ENCODE measurements at regions not wholly inside any gene's neighbourhood (a gene's known extent, or its start where the extent isn't known, plus 50 kb on each side); places are given as distances from the start of the nearest gene placed in this dataset.
"Not testable (repeated sequence)": the region's sequence is repeated elsewhere in the genome, so short reads cannot be mapped to it uniquely, and the experiment has no call there.

DNA sequence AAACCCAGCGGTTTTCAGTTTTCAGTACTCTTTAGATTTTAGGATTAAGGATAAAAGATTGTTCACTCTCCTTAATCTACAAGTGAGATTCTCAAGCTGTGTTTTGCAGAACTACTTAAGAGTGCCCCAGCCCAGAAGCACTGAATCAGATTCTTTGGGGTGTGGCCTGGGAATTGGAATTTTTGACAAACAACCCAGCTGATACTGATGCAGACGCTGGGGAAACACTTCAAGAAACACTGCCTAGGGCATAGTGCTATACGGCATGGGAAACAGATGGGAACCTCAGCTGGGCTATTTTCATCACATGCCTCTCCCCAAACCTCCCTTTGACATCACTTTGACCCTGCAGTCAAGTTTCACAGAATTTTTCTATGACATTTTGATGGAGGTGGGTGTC, 77.3 kb downstream of the TNFAIP3 start:
- TF ChIP-seq, protein P1, sequence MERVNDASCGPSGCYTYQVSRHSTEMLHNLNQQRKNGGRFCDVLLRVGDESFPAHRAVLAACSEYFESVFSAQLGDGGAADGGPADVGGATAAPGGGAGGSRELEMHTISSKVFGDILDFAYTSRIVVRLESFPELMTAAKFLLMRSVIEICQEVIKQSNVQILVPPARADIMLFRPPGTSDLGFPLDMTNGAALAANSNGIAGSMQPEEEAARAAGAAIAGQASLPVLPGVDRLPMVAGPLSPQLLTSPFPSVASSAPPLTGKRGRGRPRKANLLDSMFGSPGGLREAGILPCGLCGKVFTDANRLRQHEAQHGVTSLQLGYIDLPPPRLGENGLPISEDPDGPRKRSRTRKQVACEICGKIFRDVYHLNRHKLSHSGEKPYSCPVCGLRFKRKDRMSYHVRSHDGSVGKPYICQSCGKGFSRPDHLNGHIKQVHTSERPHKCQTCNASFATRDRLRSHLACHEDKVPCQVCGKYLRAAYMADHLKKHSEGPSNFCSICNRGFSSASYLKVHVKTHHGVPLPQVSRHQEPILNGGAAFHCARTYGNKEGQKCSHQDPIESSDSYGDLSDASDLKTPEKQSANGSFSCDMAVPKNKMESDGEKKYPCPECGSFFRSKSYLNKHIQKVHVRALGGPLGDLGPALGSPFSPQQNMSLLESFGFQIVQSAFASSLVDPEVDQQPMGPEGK (CRISPR knock-in tag; IDR thresholded peaks at IDR 0.05; ENCODE audit: borderline replicate concordance) = not testable (repeated sequence)
- TF ChIP-seq TCF4 (CRISPR knock-in tag; IDR thresholded peaks at IDR 0.05; ENCODE audit: borderline replicate concordance); ZNF70 (CRISPR knock-in tag; IDR thresholded peaks at IDR 0.05); BACH2 (CRISPR knock-in tag; IDR thresholded peaks at IDR 0.05; ENCODE audit: borderline replicate concordance); GLIS3 (CRISPR knock-in tag; IDR thresholded peaks at IDR 0.05): not testable (repeated sequence)
- TF ChIP-seq, protein P2, sequence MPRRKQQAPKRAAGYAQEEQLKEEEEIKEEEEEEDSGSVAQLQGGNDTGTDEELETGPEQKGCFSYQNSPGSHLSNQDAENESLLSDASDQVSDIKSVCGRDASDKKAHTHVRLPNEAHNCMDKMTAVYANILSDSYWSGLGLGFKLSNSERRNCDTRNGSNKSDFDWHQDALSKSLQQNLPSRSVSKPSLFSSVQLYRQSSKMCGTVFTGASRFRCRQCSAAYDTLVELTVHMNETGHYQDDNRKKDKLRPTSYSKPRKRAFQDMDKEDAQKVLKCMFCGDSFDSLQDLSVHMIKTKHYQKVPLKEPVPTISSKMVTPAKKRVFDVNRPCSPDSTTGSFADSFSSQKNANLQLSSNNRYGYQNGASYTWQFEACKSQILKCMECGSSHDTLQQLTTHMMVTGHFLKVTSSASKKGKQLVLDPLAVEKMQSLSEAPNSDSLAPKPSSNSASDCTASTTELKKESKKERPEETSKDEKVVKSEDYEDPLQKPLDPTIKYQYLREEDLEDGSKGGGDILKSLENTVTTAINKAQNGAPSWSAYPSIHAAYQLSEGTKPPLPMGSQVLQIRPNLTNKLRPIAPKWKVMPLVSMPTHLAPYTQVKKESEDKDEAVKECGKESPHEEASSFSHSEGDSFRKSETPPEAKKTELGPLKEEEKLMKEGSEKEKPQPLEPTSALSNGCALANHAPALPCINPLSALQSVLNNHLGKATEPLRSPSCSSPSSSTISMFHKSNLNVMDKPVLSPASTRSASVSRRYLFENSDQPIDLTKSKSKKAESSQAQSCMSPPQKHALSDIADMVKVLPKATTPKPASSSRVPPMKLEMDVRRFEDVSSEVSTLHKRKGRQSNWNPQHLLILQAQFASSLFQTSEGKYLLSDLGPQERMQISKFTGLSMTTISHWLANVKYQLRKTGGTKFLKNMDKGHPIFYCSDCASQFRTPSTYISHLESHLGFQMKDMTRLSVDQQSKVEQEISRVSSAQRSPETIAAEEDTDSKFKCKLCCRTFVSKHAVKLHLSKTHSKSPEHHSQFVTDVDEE (CRISPR knock-in tag; IDR thresholded peaks at IDR 0.05) = not testable (repeated sequence)
